GM23338 (cell line): ENCODE measurements at regions not wholly inside any gene's neighbourhood (a gene's known extent, or its start where the extent isn't known, plus 50 kb on each side); places are given as distances from the start of the nearest gene placed in this dataset.

Experiments used
- ATAC-seq: fragments of 200-7000 bp; cut with Tn5 transposase; 3 replicates; pipeline ENCODE4 v1.9.1; 2020
- DNase-seq: peaks from one replicate; pipeline ENCODE4 v3.0.0-alpha.2; 2015; ENCODE audit warnings: low spot score
- H2AFZ ChIP-seq: fragments of 200-600 bp; sonication (generic); 2 replicates; pipeline ENCODE4 v1.8.0; 2016; ENCODE audit warnings: antibody characterized with exemption, mild to moderate bottlenecking, moderate library complexity
- H3F3A ChIP-seq: fragments of 200-600 bp; sonication (generic); replicated peaks from 2 replicates; pipeline ENCODE4 v1.8.0; 2017; ENCODE audit warnings: antibody characterized with exemption, mixed run types, low read depth
- H3K27ac ChIP-seq: fragments of 200-600 bp; sonication (generic); 2 replicates; pipeline ENCODE4 v1.6.1; 2016; ENCODE audit warnings: low read depth
- H3K27me3 ChIP-seq: fragments of 200-600 bp; sonication (generic); 2 replicates; pipeline ENCODE4 v1.8.0; 2016; ENCODE audit warnings: mild to moderate bottlenecking, mixed run types, moderate library complexity; ENCODE audit not compliant: insufficient read depth
- H3K36me3 ChIP-seq: fragments of 200-600 bp; sonication (generic); 2 replicates; pipeline ENCODE4 v1.8.0; 2016; ENCODE audit warnings: mild to moderate bottlenecking; ENCODE audit not compliant: insufficient read depth
- H3K4me1 ChIP-seq: fragments of 200-600 bp; sonication (generic); 2 replicates; pipeline ENCODE4 v1.8.0; 2016; ENCODE audit warnings: mild to moderate bottlenecking, moderate library complexity; ENCODE audit not compliant: insufficient read depth
- H3K4me2 ChIP-seq: fragments of 200-600 bp; sonication (generic); 2 replicates; pipeline ENCODE4 v1.7.1; 2017; ENCODE audit warnings: mixed run types
- H3K4me3 ChIP-seq: fragments of 200-600 bp; sonication (generic); 2 replicates; pipeline ENCODE4 v1.6.1; 2016; ENCODE audit warnings: mixed run types
- H3K79me2 ChIP-seq: fragments of 200-600 bp; sonication (generic); replicated peaks from 2 replicates; pipeline ENCODE4 v1.8.0; 2017; ENCODE audit warnings: mild to moderate bottlenecking; ENCODE audit not compliant: insufficient read depth
- H3K9me2 ChIP-seq: fragments of 200-600 bp; sonication (generic); 2 replicates; pipeline ENCODE4 v1.8.0; 2017; ENCODE audit not compliant: insufficient read depth
- H4K20me1 ChIP-seq: fragments of 200-600 bp; sonication (generic); replicated peaks from 2 replicates; pipeline ENCODE4 v1.8.0; 2017; ENCODE audit warnings: mild to moderate bottlenecking; ENCODE audit not compliant: insufficient read depth
- H3K27ac Mint-ChIP-seq: 2 replicates; pipeline ENCODE4 v1.8.0; 2020; ENCODE audit warnings: inconsistent platforms, mild to moderate bottlenecking, moderate library complexity, mixed read lengths
- H3K27me3 Mint-ChIP-seq: 3 replicates; pipeline ENCODE4 v1.8.0; 2022; ENCODE audit warnings: low read depth, mild to moderate bottlenecking, moderate library complexity, mixed read lengths, inconsistent platforms; ENCODE audit not compliant: insufficient read depth, poor library complexity
- H3K36me3 Mint-ChIP-seq: 3 replicates; pipeline ENCODE4 v1.8.0; 2021; ENCODE audit warnings: low read depth, mild to moderate bottlenecking, inconsistent platforms, moderate library complexity, mixed read lengths
- H3K4me1 Mint-ChIP-seq: 3 replicates; pipeline ENCODE4 v1.8.0; 2020; ENCODE audit warnings: mild to moderate bottlenecking, inconsistent platforms, mixed read lengths
- H3K4me3 Mint-ChIP-seq: 3 replicates; pipeline ENCODE4 v1.8.0; 2021; ENCODE audit warnings: moderate library complexity, mild to moderate bottlenecking, inconsistent platforms, mixed read lengths
- H3K9me3 Mint-ChIP-seq: 3 replicates; pipeline ENCODE4 v1.8.0; 2020; ENCODE audit warnings: moderate library complexity, mild to moderate bottlenecking, inconsistent platforms, mixed read lengths
- CREB1 ChIP-seq: fragments of 250-450 bp; sonication (Bioruptor Pico); IDR thresholded peaks from 2 replicates; pipeline ENCODE4 v1.5.0; 2020; ENCODE audit warnings: low read depth, mild to moderate bottlenecking, moderate library complexity
- ETS1 ChIP-seq: IDR thresholded peaks from 2 replicates; pipeline ENCODE4 v1.6.1; 2016; ENCODE audit warnings: antibody characterized with exemption
- EZH2 ChIP-seq: fragments of 200-600 bp; sonication (generic); IDR thresholded peaks from one replicate; pipeline ENCODE4 v1.8.0; 2017; ENCODE audit warnings: antibody characterized with exemption, mild to moderate bottlenecking, low read depth; ENCODE audit not compliant: unreplicated experiment
- EZH2phosphoT487 ChIP-seq: fragments of 200-600 bp; sonication (generic); IDR thresholded peaks from one replicate; pipeline ENCODE4 v1.8.1; 2018; ENCODE audit warnings: antibody characterized with exemption; ENCODE audit not compliant: unreplicated experiment
- JUNB ChIP-seq: IDR thresholded peaks from one replicate; pipeline ENCODE4 v1.6.1; 2016; ENCODE audit warnings: antibody characterized with exemption; ENCODE audit not compliant: unreplicated experiment
- NANOG ChIP-seq: IDR thresholded peaks from 2 replicates; pipeline ENCODE4 v1.6.1; 2016; ENCODE audit warnings: antibody characterized with exemption, borderline replicate concordance
- POLR2AphosphoS5 ChIP-seq: IDR thresholded peaks from 2 replicates; pipeline ENCODE4 v1.6.1; 2016; ENCODE audit warnings: antibody characterized with exemption, low read depth
- STAT1 ChIP-seq: IDR thresholded peaks from one replicate; pipeline ENCODE4 v1.6.1; 2016; ENCODE audit warnings: antibody characterized with exemption; ENCODE audit not compliant: unreplicated experiment
- ZNF114 ChIP-seq: fragments of 250-450 bp; sonication (Bioruptor Pico); IDR thresholded peaks from 2 replicates; pipeline ENCODE4 v1.5.0; 2020; ENCODE audit warnings: mild to moderate bottlenecking, moderate library complexity
- ZNF331 ChIP-seq: fragments of 250-450 bp; sonication (Bioruptor Pico); IDR thresholded peaks from 2 replicates; pipeline ENCODE4 v1.5.0; 2020; ENCODE audit warnings: low read depth, mild to moderate bottlenecking, moderate library complexity
- ZNF462 ChIP-seq: fragments of 250-450 bp; sonication (Bioruptor Pico); IDR thresholded peaks from 2 replicates; pipeline ENCODE4 v1.5.0; 2020; ENCODE audit warnings: mild to moderate bottlenecking, moderate library complexity
- TF ChIP-seq, protein P1 (sequence below), 2 experiments: fragments of 200-600 bp in 1 of 2; sonication (generic) in 1 of 2; conservative IDR thresholded peaks; 2 replicates each; pipeline versions ENCODE4 v1.5.1 to v1.6.1; 2016 to 2017; ENCODE audit warnings: antibody characterized with exemption in 2 of 2, low read depth in 2 of 2, mild to moderate bottlenecking in 2 of 2, moderate library complexity in 1 of 2
- TF ChIP-seq, protein P2 (sequence below): IDR thresholded peaks from one replicate; pipeline ENCODE4 v1.6.1; 2018; ENCODE audit warnings: antibody characterized with exemption; ENCODE audit not compliant: unreplicated experiment

DNA sequence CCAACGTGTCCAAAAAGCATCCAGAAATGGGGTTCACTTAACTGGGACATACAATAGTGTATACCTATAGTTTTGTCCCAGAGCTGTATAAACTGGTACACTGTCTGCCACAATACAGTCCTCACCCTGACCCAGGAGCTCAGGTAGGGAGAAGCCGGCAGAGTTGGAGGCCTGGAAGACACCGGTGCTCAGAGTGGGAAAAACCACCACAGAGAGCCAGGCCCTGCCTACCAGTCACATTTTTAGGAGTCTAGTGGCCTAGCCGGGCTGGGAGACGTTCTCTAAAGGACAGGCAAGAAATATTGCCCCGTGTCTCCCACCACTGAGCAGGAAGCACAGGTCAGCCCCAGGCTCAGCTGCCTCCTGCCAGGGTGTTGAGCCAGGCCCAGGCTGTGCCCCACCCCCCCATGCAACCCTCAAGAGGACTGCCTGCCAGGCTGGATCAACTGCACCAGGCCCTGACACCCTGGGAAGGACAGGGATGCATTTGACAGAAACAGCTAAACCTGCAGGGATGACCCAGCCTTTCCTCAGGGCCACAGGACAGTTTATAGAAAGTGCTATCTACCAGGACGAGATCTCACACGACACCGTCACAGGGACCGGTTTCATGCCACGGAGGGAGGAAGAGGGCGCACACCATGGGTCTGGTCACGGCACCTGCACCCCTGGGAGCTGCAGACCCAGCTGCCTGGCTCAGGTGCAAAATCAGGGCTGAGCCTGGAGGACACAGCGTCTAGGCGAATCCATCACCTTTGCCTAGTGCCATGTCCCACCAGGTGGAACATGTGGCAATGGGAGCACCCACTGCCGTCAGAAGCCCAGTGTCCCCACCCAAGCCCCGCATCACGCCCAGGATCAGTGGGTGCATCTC lies 89.9 kb downstream of the TMEM18 start:
- no peaks in the 10 kb centered on the region for H3K4me1 ChIP-seq
- no peaks in the 10 kb centered on the region for H3K36me3 ChIP-seq
- no peak overlapping the region for H2AFZ ChIP-seq
- H3K9me2 ChIP-seq: no peaks in the 10 kb centered on the region
- no peak for TF ChIP-seq ZNF114 (CRISPR knock-in tag)
- no peak for TF ChIP-seq NANOG
- TF ChIP-seq JUNB: no peak
- TF ChIP-seq POLR2AphosphoS5: no peak
- TF ChIP-seq ZNF462 (CRISPR knock-in tag): no peak
- no peak for TF ChIP-seq ETS1
- TF ChIP-seq EZH2phosphoT487: no peak
- TF ChIP-seq, protein P1, sequence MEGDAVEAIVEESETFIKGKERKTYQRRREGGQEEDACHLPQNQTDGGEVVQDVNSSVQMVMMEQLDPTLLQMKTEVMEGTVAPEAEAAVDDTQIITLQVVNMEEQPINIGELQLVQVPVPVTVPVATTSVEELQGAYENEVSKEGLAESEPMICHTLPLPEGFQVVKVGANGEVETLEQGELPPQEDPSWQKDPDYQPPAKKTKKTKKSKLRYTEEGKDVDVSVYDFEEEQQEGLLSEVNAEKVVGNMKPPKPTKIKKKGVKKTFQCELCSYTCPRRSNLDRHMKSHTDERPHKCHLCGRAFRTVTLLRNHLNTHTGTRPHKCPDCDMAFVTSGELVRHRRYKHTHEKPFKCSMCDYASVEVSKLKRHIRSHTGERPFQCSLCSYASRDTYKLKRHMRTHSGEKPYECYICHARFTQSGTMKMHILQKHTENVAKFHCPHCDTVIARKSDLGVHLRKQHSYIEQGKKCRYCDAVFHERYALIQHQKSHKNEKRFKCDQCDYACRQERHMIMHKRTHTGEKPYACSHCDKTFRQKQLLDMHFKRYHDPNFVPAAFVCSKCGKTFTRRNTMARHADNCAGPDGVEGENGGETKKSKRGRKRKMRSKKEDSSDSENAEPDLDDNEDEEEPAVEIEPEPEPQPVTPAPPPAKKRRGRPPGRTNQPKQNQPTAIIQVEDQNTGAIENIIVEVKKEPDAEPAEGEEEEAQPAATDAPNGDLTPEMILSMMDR (conservative IDR thresholded peaks at IDR 0.05; ENCODE audit: low read depth in 2 of 2): no peak
- TF ChIP-seq, protein P2, sequence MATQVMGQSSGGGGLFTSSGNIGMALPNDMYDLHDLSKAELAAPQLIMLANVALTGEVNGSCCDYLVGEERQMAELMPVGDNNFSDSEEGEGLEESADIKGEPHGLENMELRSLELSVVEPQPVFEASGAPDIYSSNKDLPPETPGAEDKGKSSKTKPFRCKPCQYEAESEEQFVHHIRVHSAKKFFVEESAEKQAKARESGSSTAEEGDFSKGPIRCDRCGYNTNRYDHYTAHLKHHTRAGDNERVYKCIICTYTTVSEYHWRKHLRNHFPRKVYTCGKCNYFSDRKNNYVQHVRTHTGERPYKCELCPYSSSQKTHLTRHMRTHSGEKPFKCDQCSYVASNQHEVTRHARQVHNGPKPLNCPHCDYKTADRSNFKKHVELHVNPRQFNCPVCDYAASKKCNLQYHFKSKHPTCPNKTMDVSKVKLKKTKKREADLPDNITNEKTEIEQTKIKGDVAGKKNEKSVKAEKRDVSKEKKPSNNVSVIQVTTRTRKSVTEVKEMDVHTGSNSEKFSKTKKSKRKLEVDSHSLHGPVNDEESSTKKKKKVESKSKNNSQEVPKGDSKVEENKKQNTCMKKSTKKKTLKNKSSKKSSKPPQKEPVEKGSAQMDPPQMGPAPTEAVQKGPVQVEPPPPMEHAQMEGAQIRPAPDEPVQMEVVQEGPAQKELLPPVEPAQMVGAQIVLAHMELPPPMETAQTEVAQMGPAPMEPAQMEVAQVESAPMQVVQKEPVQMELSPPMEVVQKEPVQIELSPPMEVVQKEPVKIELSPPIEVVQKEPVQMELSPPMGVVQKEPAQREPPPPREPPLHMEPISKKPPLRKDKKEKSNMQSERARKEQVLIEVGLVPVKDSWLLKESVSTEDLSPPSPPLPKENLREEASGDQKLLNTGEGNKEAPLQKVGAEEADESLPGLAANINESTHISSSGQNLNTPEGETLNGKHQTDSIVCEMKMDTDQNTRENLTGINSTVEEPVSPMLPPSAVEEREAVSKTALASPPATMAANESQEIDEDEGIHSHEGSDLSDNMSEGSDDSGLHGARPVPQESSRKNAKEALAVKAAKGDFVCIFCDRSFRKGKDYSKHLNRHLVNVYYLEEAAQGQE: no peak
- TF ChIP-seq EZH2: no peak
- TF ChIP-seq STAT1: no peak
- no peak for TF ChIP-seq CREB1
- TF ChIP-seq ZNF331 (CRISPR knock-in tag): no peak
- H3K27ac ChIP-seq: no peak overlapping the region
- Mint-ChIP-seq H3K4me1 (peaks cover 13% of the 10 kb centered on the region; the same call in 2 of the 3 replicates), H3K4me3 (no peak overlapping the region), H3K27ac (no peak overlapping the region), H3K9me3 (no peaks in the 10 kb centered on the region), H3K36me3 (no peaks in the 10 kb centered on the region), H3K27me3 (peaks cover 4% of the 10 kb centered on the region)
- DNase-seq (no peak), ATAC-seq (no peak)
- H3K79me2 ChIP-seq: no peaks in the 10 kb centered on the region
- H4K20me1 ChIP-seq: no peaks in the 10 kb centered on the region
- H3F3A ChIP-seq: no peaks in the 10 kb centered on the region
- no peak overlapping the region for H3K4me3 ChIP-seq
- no peaks in the 10 kb centered on the region for H3K27me3 ChIP-seq
- no peak overlapping the region for H3K4me2 ChIP-seq
